ENCODE measurements at regions not wholly inside any gene's neighbourhood (a gene's known extent, or its start where the extent isn't known, plus 50 kb on each side); places are given as distances from the start of the nearest gene placed in this dataset.

- DNase-seq = peak in 1 of 3 experiments; percentile 30
Measured at GRCh38 chr7:98514211-98515031, 102.7 kb upstream of the NPTX2 start.

GRCh38 chr7:98511175-98511574 lies 105.9 kb upstream of the NPTX2 start:
- no peak for DNase-seq

DNA sequence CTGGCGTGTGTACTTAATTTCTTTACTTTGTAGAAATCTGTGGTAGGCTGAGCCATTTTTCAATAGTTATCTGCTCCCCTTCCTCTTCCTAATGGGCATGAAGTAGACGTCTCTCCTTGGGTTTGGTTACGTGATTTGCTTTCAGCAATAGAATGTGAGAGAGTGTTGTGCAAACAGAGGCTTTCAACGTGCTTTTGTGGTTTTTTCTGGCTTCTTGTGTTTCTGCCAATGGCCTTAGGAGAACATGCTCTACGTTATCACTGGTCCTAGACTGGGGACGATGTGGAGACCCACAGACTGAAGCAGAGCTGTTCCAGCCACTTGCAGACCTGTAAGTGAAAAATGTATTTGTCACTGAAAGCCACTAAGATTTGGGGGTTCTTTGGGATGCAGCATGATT lies 107.2 kb upstream of the NPTX2 start:
- DNase-seq = peak in 1 of 3 experiments; percentile 13

DNA sequence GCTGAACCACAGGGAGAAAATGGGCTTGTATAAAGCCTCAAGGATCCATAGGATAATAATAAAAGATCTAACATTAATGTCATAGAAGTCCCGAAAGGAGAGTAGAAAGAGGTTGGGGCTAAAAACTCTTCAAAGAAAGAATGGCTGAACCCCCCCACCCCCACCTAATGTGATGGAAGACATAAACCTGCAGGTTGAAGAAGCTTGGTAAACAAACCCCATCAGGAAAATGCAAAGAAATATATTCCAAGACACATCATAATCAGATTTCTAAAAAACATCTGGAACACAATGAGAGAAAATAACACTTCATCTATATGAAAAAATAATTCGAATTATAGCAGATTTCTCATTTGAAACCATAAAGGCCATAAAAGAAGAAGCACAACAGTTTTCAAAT lies 105.6 kb upstream of the BAIAP2L1 start:
- no peak for DNase-seq

DNA sequence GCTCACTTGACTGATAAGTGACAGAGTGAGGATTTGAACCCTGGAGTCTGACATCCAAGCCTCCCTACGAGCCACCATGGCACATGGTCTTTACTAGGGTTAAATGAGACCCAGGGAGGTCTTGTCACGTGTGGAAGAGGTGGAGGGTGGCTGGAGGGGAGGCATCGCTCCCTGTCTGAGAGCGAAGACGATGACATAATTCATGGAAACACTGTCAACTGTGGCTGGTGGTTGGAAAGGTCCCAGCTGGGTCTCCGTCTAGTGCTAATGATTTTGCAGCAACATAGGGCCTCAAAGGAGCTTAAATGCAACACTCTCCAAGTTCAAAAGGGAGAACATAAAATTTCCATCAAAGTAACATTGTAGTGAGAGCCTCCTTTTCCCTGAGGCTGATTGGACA lies 99.9 kb upstream of the BAIAP2L1 start:
- no peak for DNase-seq

GRCh38 chr7:98496618-98497017 lies 95.7 kb upstream of the BAIAP2L1 start:
- no peak for DNase-seq

DNA sequence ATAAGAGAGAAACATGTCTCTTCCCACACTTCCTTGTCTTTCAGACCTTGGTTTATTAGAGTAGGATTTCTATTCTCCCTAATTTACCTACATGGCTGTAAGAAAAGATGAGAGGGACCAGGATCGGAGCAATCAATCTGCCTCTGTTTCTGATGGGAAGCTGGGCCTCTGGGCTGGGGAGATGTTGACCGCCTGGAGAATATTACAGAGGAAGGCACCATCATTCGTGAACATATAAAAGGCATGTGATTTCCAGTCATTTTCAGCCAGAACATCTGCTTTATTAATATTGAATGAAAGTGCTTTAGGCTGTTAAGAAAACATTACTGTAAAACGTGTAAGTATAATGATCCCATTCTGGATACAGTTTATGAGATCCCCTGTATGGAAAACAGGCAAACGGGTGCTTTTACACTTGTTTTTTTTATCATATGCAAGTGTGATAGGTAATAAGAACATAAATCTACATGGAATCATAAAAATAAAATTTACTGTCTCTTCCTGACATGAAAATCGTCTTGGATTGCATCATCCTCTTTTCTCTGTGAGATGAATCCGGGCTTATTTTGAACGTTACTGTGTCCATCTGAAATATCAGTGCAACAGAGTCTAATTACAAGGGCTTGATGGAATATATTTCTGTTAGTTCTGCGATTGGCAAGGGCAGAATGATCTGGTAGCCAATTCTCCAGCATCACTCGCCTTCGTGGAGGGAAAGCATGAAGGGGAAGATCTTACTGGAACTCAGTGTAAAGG lies 94.5 kb upstream of the BAIAP2L1 start:
- DNase-seq = no peak

DNA sequence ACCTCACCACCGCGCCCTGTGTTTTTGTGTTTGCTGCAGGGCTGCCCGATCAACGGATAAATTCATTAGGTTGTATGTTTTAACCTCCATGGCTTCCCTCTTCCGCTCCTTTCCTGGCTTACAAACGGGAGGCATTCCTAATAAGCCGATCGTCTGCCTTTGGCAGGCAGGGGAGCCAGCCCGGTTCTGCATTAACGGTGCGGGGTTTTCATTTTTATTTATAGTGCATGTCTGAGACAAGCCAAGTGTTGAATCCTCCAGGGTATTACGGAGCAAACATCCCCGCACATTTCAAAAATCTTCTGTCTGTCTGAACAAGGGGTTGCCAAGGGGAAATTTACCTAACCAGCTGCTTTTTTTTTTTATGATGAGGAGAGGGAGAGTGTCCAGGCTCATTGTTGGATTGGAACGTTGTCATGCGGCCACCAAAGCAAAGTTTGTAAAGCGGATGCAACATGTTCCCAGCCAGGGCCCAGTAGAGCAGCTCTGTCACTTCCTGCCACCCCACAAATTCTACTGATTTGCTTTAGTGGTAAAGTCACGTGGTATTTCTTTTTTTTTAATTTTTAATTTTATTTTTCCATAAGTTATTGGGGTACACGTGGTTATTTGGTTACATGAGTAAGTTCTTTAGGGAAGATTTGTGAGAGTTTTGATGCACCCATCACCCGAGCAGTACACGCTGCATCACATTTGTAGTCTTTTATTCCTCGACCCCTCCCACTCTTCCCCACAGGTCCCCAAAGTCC lies 92.3 kb upstream of the BAIAP2L1 start:
- no peak for DNase-seq

- no peak for DNase-seq
Measured at GRCh38 chr7:98488167-98488566, 87.3 kb upstream of the BAIAP2L1 start.

- DNase-seq = no peak
Measured at GRCh38 chr7:98483964-98484545, 83.2 kb upstream of the BAIAP2L1 start.

DNA sequence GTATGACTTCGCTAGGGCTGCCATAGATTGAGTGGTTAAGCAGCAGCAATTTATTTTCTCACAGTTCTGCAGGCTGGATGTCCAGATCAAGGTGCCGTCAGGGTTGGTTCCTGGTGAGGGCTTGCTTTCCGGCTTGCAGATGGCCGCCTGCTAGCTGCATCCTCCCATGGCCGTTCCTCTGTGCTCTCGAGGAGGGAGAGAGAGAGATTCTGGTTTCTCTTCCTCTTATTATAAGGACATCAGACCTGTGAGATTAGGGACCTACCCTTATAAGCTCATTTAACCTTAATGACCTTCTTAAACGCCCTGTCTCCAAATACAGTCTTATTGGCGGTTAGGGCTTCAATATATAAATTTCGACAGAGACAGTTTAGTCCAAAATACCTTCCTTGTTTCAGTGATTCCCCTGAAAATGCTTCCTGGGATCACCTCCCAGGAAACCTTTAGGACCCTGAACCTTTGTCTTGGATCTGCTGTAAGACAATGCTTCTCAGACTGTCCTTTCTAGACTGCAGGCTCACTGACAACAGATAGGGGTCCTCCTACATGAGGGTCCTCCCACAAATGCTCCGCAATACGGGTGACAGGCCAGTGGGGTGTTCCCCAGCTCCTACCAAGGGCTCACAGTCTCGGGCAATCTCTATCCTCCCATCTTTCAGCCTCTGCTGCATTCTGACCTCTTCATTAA lies 82.5 kb upstream of the BAIAP2L1 start:
- DNase-seq = no peak

DNA sequence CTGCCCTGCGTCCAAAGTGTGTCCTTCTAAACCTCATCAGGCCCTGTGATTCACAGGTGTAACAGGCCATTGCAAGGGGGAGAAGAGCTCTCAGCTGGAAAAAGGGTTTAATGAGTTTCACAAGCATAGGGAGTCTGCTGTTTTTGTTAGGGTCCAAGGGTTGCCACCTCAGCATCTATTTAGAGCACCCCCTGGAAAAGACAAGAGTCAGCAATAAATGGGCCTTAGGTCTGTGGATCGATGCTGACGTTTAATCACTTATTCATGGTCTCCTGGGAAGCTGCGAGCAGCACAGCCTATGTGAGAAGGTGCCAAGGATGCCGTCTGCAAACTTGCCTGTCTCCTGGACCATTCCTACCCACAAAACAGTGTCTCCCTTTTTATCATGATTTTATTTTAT lies 78.4 kb upstream of the BAIAP2L1 start:
- no peak for DNase-seq

- DNase-seq = no peak
Measured at GRCh38 chr7:98475352-98475751, 74.5 kb upstream of the BAIAP2L1 start.

- no peak for DNase-seq
Measured at GRCh38 chr7:98474558-98474957, 73.7 kb upstream of the BAIAP2L1 start.

- peak in 1 of 3 experiments; percentile 77 for DNase-seq
Measured at GRCh38 chr7:98472521-98472954, 71.6 kb upstream of the BAIAP2L1 start.

DNA sequence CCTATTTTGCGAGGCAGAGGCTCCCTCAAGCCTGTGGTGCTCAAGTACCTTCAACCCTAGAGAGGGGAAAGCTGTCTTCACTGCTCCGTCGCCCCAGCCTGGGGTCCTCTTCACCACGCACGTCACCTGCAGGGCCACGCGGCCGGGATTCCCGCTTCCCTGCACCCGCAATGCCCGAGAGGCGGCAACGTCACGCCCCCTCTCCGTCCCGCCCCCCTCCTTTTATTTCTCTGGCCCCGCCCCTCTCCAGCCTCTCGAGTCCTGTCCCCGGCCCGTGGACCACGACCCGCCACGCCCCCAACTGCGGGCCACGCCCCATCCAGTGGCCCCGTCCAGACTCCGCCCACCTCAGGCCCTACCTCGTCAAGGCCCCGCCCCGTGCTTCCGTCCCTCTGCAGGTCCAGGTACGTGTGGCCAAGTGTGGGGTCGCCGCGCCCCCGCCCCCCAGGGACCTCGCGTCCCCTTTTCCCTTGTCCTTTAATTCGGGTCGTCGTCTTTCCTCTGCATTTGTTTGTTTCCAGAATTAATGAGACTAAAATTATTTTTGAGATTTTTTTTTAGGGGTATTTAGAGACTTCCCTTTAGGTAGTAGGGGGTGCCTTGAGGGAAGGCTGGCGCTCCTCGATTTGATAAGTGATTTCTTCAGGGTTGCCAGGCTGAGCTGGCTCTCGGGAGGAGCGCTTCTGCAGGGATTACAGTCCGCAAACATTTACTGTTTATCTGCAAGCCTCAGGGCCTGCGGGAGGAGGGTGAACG lies 69.8 kb upstream of the BAIAP2L1 start:
- DNase-seq = peak in 2 of 3 experiments; percentile 17 to 49

GRCh38 chr7:98469088-98469487 lies 68.2 kb upstream of the BAIAP2L1 start:
- DNase-seq = no peak

DNA sequence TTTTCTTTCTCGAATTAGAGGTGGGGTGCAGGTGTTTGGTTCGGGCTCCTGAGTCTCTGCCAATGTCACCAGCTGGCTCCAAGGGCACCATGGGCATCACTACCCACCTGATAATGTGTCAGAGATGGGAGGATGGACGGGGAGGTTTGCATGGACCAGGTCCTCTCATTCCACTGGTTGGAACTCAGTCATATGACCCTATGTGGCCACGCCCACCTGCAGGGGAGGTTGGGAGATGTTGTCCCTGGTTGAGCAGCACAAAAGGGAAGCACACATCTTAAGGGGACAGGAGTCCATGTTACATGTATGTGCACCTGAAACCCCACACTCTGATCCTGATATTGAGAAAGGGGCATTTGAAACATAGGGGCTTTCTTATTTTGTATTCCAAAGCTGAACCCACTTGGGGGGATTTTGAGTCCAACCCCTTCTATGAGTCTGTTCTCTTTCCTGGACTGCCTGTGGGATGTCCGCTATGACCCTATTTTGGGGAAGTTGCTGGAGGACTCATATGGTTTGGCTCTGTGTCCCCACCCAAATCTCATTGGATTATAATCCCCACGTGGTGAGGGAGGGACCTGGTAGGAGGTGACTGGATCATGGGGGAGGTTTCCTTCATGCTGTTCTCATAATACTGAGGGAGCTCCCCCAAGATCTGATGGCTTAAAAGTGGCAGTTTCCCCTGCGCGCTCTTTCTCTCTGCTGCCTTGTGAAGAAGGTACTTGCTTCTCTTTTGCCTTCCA lies 66.9 kb upstream of the BAIAP2L1 start:
- DNase-seq = no peak

DNA sequence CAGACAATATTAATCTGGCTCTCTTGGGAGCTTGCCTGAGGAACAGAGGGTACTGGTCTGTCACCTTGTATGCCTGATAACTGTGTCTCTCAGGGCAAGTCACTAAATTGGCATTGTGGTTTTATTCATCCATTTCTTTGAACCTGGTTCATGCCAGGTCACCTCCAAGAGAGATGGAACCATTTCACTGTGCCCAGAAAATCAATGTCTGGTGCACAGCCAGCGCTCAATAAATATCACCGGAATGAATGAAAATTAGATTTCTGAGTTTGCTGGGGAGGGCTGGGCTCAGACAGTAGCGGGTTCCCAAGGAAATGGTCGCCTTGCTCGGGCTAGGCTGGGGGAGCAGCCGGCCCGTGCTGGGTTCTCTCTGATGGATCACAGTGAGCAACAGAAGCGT lies 64.1 kb upstream of the BAIAP2L1 start:
- DNase-seq = no peak

DNA sequence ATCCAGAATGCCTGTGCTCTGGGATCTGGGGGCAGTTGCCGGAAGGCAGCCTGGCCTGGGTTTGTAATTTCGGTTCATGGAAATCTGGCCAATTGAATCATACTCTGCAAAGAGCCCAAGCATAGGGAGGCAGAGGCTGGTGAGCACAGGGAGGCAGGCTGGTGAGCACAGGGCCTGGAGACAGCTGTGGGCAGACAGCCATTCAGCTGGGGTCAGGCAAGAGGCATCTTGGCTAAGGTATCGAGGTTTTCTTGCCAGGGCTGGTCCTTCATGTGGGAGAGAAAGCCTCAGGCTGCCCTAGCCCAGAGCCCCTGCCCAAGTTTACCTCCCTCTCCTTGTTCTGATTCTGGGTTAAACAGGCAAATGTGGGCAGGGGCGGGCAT lies 63.7 kb upstream of the BAIAP2L1 start:
- DNase-seq = no peak
